Activated CD4-positive, alpha-beta T cell treated with anti-CD3 and anti-CD28 coated beads, Interleukin-10, Interleukin-2, amounts not matched to agents 100 ng/mL and 50 ng/mL, durations not matched to agents 16 hours and 8 hours (primary cell): ENCODE measurements at regions not wholly inside any gene's neighbourhood (a gene's known extent, or its start where the extent isn't known, plus 50 kb on each side); places are given as distances from the start of the nearest gene placed in this dataset.
"Not testable (repeated sequence)": the region's sequence is repeated elsewhere in the genome, so short reads cannot be mapped to it uniquely, and the experiment has no call there.

ENCODE experiments used
- DNase-seq: peaks from one replicate; pipeline ENCODE4 v3.0.0-alpha.2; 2020

GRCh38 chr4:3882316-3882885 lies 116.2 kb downstream of the ADRA2C start:
- DNase-seq = not testable (repeated sequence)

GRCh38 chr4:3884261-3884660 lies 118.1 kb downstream of the ADRA2C start:
- not testable (repeated sequence) for DNase-seq

- DNase-seq = peak; percentile 45
Observed at GRCh38 chr4:3893590-3893989, 127.4 kb downstream of the ADRA2C start.

GRCh38 chr4:3894086-3894959 lies 128.1 kb downstream of the ADRA2C start:
- not testable (repeated sequence) for DNase-seq

- no peak for DNase-seq
Observed at GRCh38 chr4:3896441-3896840, 130.3 kb downstream of the ADRA2C start.

GRCh38 chr4:3896871-3897578 lies 130.8 kb downstream of the ADRA2C start:
- DNase-seq = not testable (repeated sequence)

GRCh38 chr4:3898098-3898497 lies 131.9 kb downstream of the ADRA2C start:
- no peak for DNase-seq

- not testable (repeated sequence) for DNase-seq
Observed at GRCh38 chr4:3898928-3899327, 132.7 kb downstream of the ADRA2C start.

- not testable (repeated sequence) for DNase-seq
Observed at GRCh38 chr4:3904264-3904955, 138.2 kb downstream of the ADRA2C start.

- DNase-seq = not testable (repeated sequence)
Observed at GRCh38 chr4:3909616-3910015, 143.4 kb downstream of the ADRA2C start.

GRCh38 chr4:3910161-3910950 lies 144.2 kb downstream of the ADRA2C start:
- not testable (repeated sequence) for DNase-seq

- no peak for DNase-seq
Observed at GRCh38 chr4:3911252-3911856, 145.2 kb downstream of the ADRA2C start.

- DNase-seq = not testable (repeated sequence)
Observed at GRCh38 chr4:3914511-3914910, 148.3 kb downstream of the ADRA2C start.

- not testable (repeated sequence) for DNase-seq
Observed at GRCh38 chr4:3919509-3919908, 153.3 kb downstream of the ADRA2C start.

GRCh38 chr4:3921902-3922301 lies 155.7 kb downstream of the ADRA2C start:
- not testable (repeated sequence) for DNase-seq

- DNase-seq = not testable (repeated sequence)
Observed at GRCh38 chr4:3925841-3926240, 159.7 kb downstream of the ADRA2C start.

- not testable (repeated sequence) for DNase-seq
Observed at GRCh38 chr4:3926271-3926670, 160.1 kb downstream of the ADRA2C start.

GRCh38 chr4:3926969-3927755 lies 161.0 kb downstream of the ADRA2C start:
- not testable (repeated sequence) for DNase-seq

GRCh38 chr4:3929431-3929830 lies 163.2 kb downstream of the ADRA2C start:
- DNase-seq = not testable (repeated sequence)

GRCh38 chr4:3932734-3933133 lies 166.5 kb downstream of the ADRA2C start:
- not testable (repeated sequence) for DNase-seq

- not testable (repeated sequence) for DNase-seq
Observed at GRCh38 chr4:3935406-3935805, 169.2 kb downstream of the ADRA2C start.
